ENCODE measurements at regions not wholly inside any gene's neighbourhood (a gene's known extent, or its start where the extent isn't known, plus 50 kb on each side); places are given as distances from the start of the nearest gene placed in this dataset.
"Not testable (repeated sequence)": the region's sequence is repeated elsewhere in the genome, so short reads cannot be mapped to it uniquely, and the experiment has no call there.

DNA sequence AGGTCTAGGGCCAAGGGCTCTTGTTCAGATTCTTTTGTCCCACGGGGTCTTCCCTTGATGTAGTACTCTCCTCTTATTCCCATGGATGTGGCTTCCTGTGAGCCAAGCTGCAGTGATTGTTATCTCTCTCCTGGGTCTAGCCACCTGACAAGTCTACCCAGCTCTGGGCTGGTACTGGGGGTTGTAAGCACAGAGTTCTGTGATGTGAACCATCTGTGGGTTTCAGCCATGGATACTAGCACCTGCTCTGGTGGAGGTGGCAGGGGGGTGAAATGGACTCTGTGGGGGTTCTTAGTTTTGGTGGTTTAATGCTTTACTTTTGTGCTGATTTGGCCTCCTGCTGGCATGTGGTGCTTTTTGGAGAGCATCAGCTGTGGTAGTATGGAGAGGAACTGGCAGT is 350.8 kb downstream of the DNAJB9 start:
- no peaks in the 10 kb centered on the region for H3K27me3 ChIP-seq
- no peaks in the 10 kb centered on the region for H3K36me3 ChIP-seq
- H3K4me3 ChIP-seq = no peak overlapping the region
- H3K9me3 ChIP-seq = peaks cover 0 to 30% (median 0%) of the 10 kb centered on the region in 4 donors
- no peak for DNase-seq (ENCODE audit: low spot score in 2 of 2)
- TF ChIP-seq, protein P1, sequence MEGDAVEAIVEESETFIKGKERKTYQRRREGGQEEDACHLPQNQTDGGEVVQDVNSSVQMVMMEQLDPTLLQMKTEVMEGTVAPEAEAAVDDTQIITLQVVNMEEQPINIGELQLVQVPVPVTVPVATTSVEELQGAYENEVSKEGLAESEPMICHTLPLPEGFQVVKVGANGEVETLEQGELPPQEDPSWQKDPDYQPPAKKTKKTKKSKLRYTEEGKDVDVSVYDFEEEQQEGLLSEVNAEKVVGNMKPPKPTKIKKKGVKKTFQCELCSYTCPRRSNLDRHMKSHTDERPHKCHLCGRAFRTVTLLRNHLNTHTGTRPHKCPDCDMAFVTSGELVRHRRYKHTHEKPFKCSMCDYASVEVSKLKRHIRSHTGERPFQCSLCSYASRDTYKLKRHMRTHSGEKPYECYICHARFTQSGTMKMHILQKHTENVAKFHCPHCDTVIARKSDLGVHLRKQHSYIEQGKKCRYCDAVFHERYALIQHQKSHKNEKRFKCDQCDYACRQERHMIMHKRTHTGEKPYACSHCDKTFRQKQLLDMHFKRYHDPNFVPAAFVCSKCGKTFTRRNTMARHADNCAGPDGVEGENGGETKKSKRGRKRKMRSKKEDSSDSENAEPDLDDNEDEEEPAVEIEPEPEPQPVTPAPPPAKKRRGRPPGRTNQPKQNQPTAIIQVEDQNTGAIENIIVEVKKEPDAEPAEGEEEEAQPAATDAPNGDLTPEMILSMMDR (IDR thresholded peaks at IDR 0.05) = no peak
- TF ChIP-seq POLR2A (IDR thresholded peaks at IDR 0.05) = no peak
- no peak for TF ChIP-seq EP300 (IDR thresholded peaks at IDR 0.05)
- 38 to 94% methylated on average over 1 of the region's 1 CpG for WGBS, 2 donors
- no peak overlapping the region for H3K27ac ChIP-seq
- H3K4me1 ChIP-seq = no peaks in the 10 kb centered on the region

- H3K4me1 ChIP-seq; DNase-seq (ENCODE audit: low spot score in 2 of 2); H3K36me3 ChIP-seq; H3K4me3 ChIP-seq; H3K27ac ChIP-seq; H3K27me3 ChIP-seq: not testable (repeated sequence)
- 95 to 97% methylated on average over 14 of the region's 14 CpGs for WGBS, 2 donors
- H3K9me3 ChIP-seq = peaks cover 0 to 10% (median 0%) of the 10 kb centered on the region in 4 donors
Measured at GRCh38 chr7:108943048-108943447, 373.4 kb downstream of the DNAJB9 start.

DNA sequence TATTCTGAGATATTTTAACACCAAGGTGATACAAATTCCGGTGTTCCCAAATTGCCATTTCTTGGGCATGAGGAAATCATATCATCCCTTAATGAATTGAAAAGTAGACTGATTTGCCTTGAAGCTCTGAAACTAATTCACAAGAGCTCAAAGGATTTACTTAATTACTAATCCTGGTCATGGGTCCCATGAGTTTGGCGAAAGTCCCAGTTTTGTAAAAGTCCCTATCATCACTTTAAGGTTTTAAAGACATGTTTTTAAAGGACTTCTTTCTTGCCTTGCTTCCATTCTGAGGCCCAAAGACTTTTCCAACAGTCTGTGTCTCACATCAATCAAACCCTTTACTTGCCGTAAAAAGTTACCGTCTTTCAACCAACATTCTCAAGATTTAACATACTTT is 377.9 kb downstream of the DNAJB9 start:
- no peak for DNase-seq (ENCODE audit: low spot score in 2 of 2)
- Histone ChIP-seq H3K27ac (no peak overlapping the region), H3K27me3 (no peaks in the 10 kb centered on the region), H3K36me3 (no peaks in the 10 kb centered on the region), H3K4me1 (no peaks in the 10 kb centered on the region), H3K4me3 (no peak overlapping the region), H3K9me3 (peaks cover 0 to 10% (median 0%) of the 10 kb centered on the region in 4 donors)
- WGBS, 2 donors = 57 to 62% methylated on average over 4 of the region's 4 CpGs
- TF ChIP-seq, protein P1 (IDR thresholded peaks at IDR 0.05) = no peak
- TF ChIP-seq EP300 (IDR thresholded peaks at IDR 0.05) (no peak), POLR2A (IDR thresholded peaks at IDR 0.05) (no peak)

- no peak for DNase-seq (ENCODE audit: low spot score in 2 of 2)
- WGBS, 2 donors = 29 to 37% methylated on average over 2 of the region's 2 CpGs
- no peak overlapping the region for H3K4me3 ChIP-seq
- no peaks in the 10 kb centered on the region for H3K36me3 ChIP-seq
- no peaks in the 10 kb centered on the region for H3K27me3 ChIP-seq
- no peaks in the 10 kb centered on the region for H3K4me1 ChIP-seq
- H3K9me3 ChIP-seq = no peaks in the 10 kb centered on the region
- H3K27ac ChIP-seq = no peak overlapping the region
- TF ChIP-seq, protein P1 (IDR thresholded peaks at IDR 0.05) = no peak
Measured at GRCh38 chr7:108972004-108972403, 402.3 kb downstream of the DNAJB9 start.

- no peak overlapping the region for H3K27ac ChIP-seq
- TF ChIP-seq POLR2A (IDR thresholded peaks at IDR 0.05) (no peak), EP300 (IDR thresholded peaks at IDR 0.05) (no peak)
- TF ChIP-seq, protein P1 (IDR thresholded peaks at IDR 0.05) = no peak
- H3K27me3 ChIP-seq = no peaks in the 10 kb centered on the region
- H3K4me3 ChIP-seq = no peak overlapping the region
- no peaks in the 10 kb centered on the region for H3K4me1 ChIP-seq
- DNase-seq (ENCODE audit: low spot score in 2 of 2) = no peak
- no peaks in the 10 kb centered on the region for H3K36me3 ChIP-seq
- peaks cover 0 to 3% (median 0%) of the 10 kb centered on the region in 4 donors for H3K9me3 ChIP-seq
- WGBS, 2 donors = 75 to 77% methylated on average over 1 of the region's 1 CpG
Measured at GRCh38 chr7:108973075-108973474, 403.4 kb downstream of the DNAJB9 start.

GRCh38 chr7:108974641-108975040 is 405.0 kb downstream of the DNAJB9 start:
- TF ChIP-seq, protein P1 (IDR thresholded peaks at IDR 0.05) = no peak
- TF ChIP-seq EP300 (IDR thresholded peaks at IDR 0.05) (no peak), POLR2A (IDR thresholded peaks at IDR 0.05) (no peak)
- peaks cover 0 to 10% (median 0%) of the 10 kb centered on the region in 4 donors for H3K9me3 ChIP-seq
- H3K36me3 ChIP-seq = no peaks in the 10 kb centered on the region
- H3K27ac ChIP-seq = no peak overlapping the region
- 55 to 62% methylated on average over 1 of the region's 1 CpG for WGBS, 2 donors
- no peaks in the 10 kb centered on the region for H3K4me1 ChIP-seq
- H3K4me3 ChIP-seq = no peak overlapping the region
- DNase-seq (ENCODE audit: low spot score in 2 of 2) = no peak
- H3K27me3 ChIP-seq = no peaks in the 10 kb centered on the region
